Lung (tissue), 11 donors: ENCODE measurements at regions not wholly inside any gene's neighbourhood (a gene's known extent, or its start where the extent isn't known, plus 50 kb on each side); places are given as distances from the start of the nearest gene placed in this dataset.

Source experiments
- ATAC-seq: fragments of 200-7000 bp; cut with Tn5 transposase; one replicate; pipeline ENCODE4 v1.9.1; 2020; ENCODE audit warnings: moderate number of reproducible peaks; ENCODE audit not compliant: insufficient read depth, low FRiP score
- DNase-seq, 3 donors: peaks; one replicate each; pipeline ENCODE4 v3.0.0-alpha.2; 2013 to 2017
- H3K27ac ChIP-seq, 2 donors: one replicate each; pipeline ENCODE4 v1.5.1; 2013; ENCODE audit warnings: mild to moderate bottlenecking in 2 of 2, moderate library complexity in 2 of 2, control low read depth in 1 of 2, inconsistent platforms in 1 of 2, low read depth in 1 of 2, low read length in 1 of 2
- H3K27me3 ChIP-seq, 3 donors: one replicate each; pipeline ENCODE4 v1.5.1; 2013; ENCODE audit warnings: low read length in 2 of 3; ENCODE audit not compliant: control insufficient read depth in 3 of 3, insufficient read depth in 3 of 3
- H3K36me3 ChIP-seq, 4 donors: one replicate each; pipeline ENCODE4 v1.5.1; 2013; ENCODE audit warnings: low read length in 4 of 4, mild to moderate bottlenecking in 1 of 4, moderate library complexity in 1 of 4; ENCODE audit not compliant: control insufficient read depth in 4 of 4, insufficient read depth in 4 of 4
- H3K4me1 ChIP-seq, 5 donors: one replicate each; pipeline ENCODE4 v1.5.1; 2013; ENCODE audit warnings: low read length in 5 of 5, mild to moderate bottlenecking in 2 of 5, moderate library complexity in 1 of 5; ENCODE audit not compliant: control insufficient read depth in 5 of 5, insufficient read depth in 5 of 5
- H3K4me3 ChIP-seq: one replicate; pipeline ENCODE4 v1.5.1; 2013; ENCODE audit warnings: mild to moderate bottlenecking, control low read depth, moderate library complexity
- H3K9ac ChIP-seq, 2 donors: one replicate each; pipeline ENCODE4 v1.5.1; 2013; ENCODE audit warnings: low read length in 2 of 2, control low read depth in 1 of 2; ENCODE audit not compliant: insufficient read depth in 1 of 2
- H3K9me3 ChIP-seq, 4 donors: one replicate each; pipeline ENCODE4 v1.5.1; 2013; ENCODE audit warnings: low read length in 3 of 4, mild to moderate bottlenecking in 1 of 4, moderate library complexity in 1 of 4; ENCODE audit not compliant: control insufficient read depth in 4 of 4, insufficient read depth in 3 of 4
- WGBS, 2 donors: extraction: QIAGEN DNeasy Blood & Tissue Kit; methylation state at CpG; one replicate each; pipeline ENCODE4 v1.1.7; 2013; 5-methylcytosine and 5-hydroxymethylcytosine counted together
- TF ChIP-seq, protein P1 (sequence below): IDR thresholded peaks from 2 replicates; pipeline ENCODE4 v1.5.1; 2012; ENCODE audit warnings: mild to moderate bottlenecking; ENCODE audit errors: control extremely low read depth, extremely low read depth
- donor health status: control.
- donor health status: control.
- donor health status: Bipolar disorder and iron deficiency.
- donor health status: healthy.
- donor health status: DM: yes; HTN: yes; CAD: no.

DNA sequence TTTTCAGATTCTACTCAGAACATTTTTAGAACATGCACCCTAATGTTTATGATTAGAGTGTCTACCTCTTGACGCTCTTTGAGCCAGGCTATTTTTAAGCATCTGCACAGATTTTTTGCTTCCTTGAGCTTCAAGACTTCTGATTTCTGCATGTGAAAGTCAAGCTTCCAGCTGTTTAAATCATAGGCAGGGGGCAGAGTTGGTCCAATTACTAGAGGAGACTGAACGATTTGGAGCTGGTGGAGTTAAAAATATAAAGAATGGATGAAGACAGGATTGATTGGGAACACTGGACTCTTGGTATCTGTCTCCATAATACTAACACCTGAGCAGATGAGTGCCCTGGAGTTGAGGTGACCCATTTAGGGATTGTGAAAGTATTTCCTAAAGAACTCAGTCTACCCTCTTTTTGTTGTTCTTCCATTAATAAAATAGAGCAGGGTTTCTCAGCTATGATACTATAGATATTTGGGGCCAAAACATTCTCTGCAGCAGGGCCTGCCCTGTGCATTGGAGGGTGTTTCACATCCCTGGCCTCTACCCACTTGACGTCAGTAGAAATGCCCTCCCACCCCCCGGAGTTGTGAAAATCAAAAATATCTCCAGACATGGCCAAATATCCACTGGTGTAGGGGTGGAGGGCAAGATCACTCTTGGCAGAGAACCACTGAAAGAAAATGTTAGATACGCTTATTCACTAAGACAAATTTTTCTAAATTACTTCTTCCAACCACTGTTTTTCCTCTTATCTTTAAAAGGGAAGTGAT, 160.1 kb downstream of the COG6 start:
- ATAC-seq (no peak), DNase-seq (peak in 2 of 3 donors; percentile 14 to 35)
- Histone ChIP-seq H3K27me3 (no peaks in the 10 kb centered on the region), H3K4me1 (no peaks in the 10 kb centered on the region), H3K36me3 (no peaks in the 10 kb centered on the region), H3K4me3 (no peak overlapping the region), H3K9me3 (no peaks in the 10 kb centered on the region), H3K27ac (no peak overlapping the region), H3K9ac (no peak overlapping the region)
- 65 to 88% methylated on average over 5 of the region's 5 CpGs for WGBS, 2 donors
- TF ChIP-seq, protein P1, sequence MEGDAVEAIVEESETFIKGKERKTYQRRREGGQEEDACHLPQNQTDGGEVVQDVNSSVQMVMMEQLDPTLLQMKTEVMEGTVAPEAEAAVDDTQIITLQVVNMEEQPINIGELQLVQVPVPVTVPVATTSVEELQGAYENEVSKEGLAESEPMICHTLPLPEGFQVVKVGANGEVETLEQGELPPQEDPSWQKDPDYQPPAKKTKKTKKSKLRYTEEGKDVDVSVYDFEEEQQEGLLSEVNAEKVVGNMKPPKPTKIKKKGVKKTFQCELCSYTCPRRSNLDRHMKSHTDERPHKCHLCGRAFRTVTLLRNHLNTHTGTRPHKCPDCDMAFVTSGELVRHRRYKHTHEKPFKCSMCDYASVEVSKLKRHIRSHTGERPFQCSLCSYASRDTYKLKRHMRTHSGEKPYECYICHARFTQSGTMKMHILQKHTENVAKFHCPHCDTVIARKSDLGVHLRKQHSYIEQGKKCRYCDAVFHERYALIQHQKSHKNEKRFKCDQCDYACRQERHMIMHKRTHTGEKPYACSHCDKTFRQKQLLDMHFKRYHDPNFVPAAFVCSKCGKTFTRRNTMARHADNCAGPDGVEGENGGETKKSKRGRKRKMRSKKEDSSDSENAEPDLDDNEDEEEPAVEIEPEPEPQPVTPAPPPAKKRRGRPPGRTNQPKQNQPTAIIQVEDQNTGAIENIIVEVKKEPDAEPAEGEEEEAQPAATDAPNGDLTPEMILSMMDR, result no peak

DNA sequence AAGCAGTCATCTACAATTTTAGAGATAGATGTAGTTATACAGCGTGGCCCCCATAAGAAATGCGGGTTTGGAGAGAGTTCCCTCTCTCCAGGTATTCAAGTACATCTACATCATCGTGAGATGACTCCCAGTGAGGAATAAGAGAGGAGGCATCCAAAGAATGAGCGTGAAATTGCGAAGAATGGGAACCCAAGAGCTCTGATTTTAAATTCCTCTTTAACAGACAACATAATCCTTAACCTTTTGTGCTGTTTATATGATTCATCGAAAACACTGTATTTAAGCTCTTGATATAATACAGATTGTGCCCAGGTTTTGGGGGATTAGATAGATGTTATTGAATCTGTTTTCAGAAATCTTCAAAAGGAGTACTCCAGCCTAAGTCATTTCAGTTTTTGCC, 161.5 kb downstream of the COG6 start:
- Histone ChIP-seq H3K4me3 (no peak overlapping the region), H3K36me3 (no peaks in the 10 kb centered on the region), H3K27ac (no peak overlapping the region), H3K9ac (no peak overlapping the region), H3K4me1 (no peaks in the 10 kb centered on the region), H3K27me3 (no peaks in the 10 kb centered on the region), H3K9me3 (no peaks in the 10 kb centered on the region)
- no peak for ATAC-seq
- DNase-seq, result no peak
- TF ChIP-seq, protein P1, result no peak
- WGBS, 2 donors, result 92 to 96% methylated on average over 6 of the region's 6 CpGs

DNA sequence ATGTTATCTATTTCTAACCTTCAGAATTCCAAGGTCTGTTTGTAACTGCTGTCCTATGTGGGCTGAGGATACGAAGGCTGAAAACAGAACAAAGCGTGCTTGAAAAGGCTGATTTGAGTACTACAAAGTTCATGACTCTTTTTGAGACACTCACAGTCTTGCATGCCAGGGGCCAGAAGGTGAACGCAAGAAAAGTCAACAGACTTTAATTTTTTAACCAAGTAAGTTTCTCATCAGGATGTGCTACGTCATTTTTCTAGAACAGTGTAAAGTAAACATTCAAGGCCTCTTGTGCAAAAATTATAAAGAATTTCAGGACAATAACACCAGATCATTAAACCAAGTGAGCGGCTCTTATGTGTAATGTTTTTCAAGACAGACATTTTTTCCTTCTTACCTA, 163.5 kb downstream of the COG6 start:
- no peaks in the 10 kb centered on the region for H3K4me1 ChIP-seq
- TF ChIP-seq, protein P1, result no peak
- H3K9me3 ChIP-seq, result no peaks in the 10 kb centered on the region
- no peak overlapping the region for H3K27ac ChIP-seq
- 57 to 75% methylated on average over 5 of the region's 5 CpGs for WGBS, 2 donors
- H3K9ac ChIP-seq, result no peak overlapping the region
- H3K27me3 ChIP-seq, result no peaks in the 10 kb centered on the region
- DNase-seq (peak in 2 of 3 donors; percentile 13 to 37), ATAC-seq (no peak)
- H3K36me3 ChIP-seq, result no peaks in the 10 kb centered on the region
- H3K4me3 ChIP-seq, result no peak overlapping the region

DNA sequence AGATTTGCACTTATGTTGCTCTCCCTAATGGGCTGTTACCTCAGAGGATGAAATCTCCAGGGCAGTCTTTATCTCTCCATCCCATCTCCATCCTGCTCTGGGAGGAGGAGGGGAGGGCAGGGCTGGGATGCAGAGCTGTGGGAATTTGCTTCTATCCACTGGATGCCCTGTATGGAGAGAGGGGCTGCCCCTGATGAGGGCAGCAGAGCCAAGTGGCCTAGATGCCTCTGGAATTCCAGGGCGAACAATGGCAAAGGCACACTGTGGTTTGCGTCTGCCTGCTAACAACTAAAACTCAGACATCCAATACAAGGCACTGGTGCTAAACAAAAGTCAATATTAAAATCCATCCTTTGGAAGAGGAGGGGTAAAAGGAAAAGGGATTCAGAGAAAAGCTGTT, 165.1 kb downstream of the COG6 start:
- H3K27me3 ChIP-seq, result no peaks in the 10 kb centered on the region
- no peaks in the 10 kb centered on the region for H3K4me1 ChIP-seq
- no peak overlapping the region for H3K4me3 ChIP-seq
- H3K9me3 ChIP-seq, result no peaks in the 10 kb centered on the region
- no peak overlapping the region for H3K9ac ChIP-seq
- no peak for DNase-seq
- WGBS, 2 donors, result 93 to 98% methylated on average over 2 of the region's 2 CpGs
- H3K36me3 ChIP-seq, result no peaks in the 10 kb centered on the region
- ATAC-seq, result no peak
- H3K27ac ChIP-seq, result no peak overlapping the region
- TF ChIP-seq, protein P1, result no peak
